ENCODE measurements at regions not wholly inside any gene's neighbourhood (a gene's known extent, or its start where the extent isn't known, plus 50 kb on each side); places are given as distances from the start of the nearest gene placed in this dataset.
A peak's percentile ranks its signal among the peaks of the same experiment; 100 is the strongest.

DNA sequence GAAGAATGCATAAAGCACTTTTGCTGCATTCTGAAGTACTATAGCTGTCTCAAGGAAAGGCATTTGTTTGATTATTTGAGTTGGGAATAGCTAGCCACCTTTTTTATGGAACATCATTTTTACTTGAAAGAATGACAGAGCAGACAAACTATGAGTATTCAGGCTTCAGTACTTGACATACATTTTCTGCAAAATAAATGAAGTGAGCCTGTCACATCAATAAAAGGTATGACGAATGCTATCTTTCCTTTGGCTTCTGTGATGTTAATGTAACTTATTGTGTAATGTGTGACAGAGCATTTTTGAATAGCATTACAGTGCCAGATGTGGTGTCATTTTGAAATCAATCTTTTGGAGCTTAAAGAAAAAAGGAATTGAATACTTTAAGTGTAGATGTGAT, 440.3 kb upstream of the ONECUT1 start:
- Histone ChIP-seq H3K4me1 (no peaks in the 10 kb centered on the region), H3K4me3 (no peak overlapping the region), H3K27ac (no peak overlapping the region), H3K4me2 (no peak overlapping the region), H3K9me3 (no peaks in the 10 kb centered on the region)
- FAIRE-seq: no peak
- TF ChIP-seq ELK1 (IDR thresholded peaks at IDR 0.05; ENCODE audit: low read depth, low read length): no peak
- no peak for TF ChIP-seq HOXA7 (CRISPR knock-in tag; IDR thresholded peaks at IDR 0.05)
- TF ChIP-seq NR3C1 (IDR thresholded peaks at IDR 0.05): no peak
- TF ChIP-seq POLR2AphosphoS2 (conservative IDR thresholded peaks at IDR 0.05; ENCODE audit: low read length): no peak
- TF ChIP-seq FOXS1 (CRISPR knock-in tag; IDR thresholded peaks at IDR 0.05): no peak
- no peak for TF ChIP-seq JUNB (IDR thresholded peaks at IDR 0.05)
- no peak for TF ChIP-seq MYC (IDR thresholded peaks at IDR 0.05; ENCODE audit: borderline replicate concordance, low read length)
- TF ChIP-seq, protein P1, sequence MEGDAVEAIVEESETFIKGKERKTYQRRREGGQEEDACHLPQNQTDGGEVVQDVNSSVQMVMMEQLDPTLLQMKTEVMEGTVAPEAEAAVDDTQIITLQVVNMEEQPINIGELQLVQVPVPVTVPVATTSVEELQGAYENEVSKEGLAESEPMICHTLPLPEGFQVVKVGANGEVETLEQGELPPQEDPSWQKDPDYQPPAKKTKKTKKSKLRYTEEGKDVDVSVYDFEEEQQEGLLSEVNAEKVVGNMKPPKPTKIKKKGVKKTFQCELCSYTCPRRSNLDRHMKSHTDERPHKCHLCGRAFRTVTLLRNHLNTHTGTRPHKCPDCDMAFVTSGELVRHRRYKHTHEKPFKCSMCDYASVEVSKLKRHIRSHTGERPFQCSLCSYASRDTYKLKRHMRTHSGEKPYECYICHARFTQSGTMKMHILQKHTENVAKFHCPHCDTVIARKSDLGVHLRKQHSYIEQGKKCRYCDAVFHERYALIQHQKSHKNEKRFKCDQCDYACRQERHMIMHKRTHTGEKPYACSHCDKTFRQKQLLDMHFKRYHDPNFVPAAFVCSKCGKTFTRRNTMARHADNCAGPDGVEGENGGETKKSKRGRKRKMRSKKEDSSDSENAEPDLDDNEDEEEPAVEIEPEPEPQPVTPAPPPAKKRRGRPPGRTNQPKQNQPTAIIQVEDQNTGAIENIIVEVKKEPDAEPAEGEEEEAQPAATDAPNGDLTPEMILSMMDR (IDR thresholded peaks at IDR 0.05): no peak
- ChIA-PET POLR2A (no interaction called here), CTCF (interaction anchor here (0.7 to 1.7 kb wide), 3 partner anchors 28 to 399 kb away, joined by 3 to 5 read pairs (median 3); no protein-coding TSS in a partner anchor)
- no peak for ATAC-seq
- 59% methylated on average over 1 of the region's 1 CpG for WGBS (ENCODE audit: missing lambda C conversion rate)
- DNase-seq (ENCODE audit: low read depth in 1 of 2, low spot score in 1 of 2): no peak

GRCh38 chr15:53226559-53226958, 436.4 kb upstream of the ONECUT1 start:
- POLR2A ChIA-PET: no interaction called here

GRCh38 chr15:53225781-53226180, 435.6 kb upstream of the ONECUT1 start:
- FAIRE-seq (peak; percentile 89), DNase-seq (ENCODE audit: low read depth in 1 of 2, low spot score in 1 of 2) (no peak), ATAC-seq (no peak)
- Histone ChIP-seq H3K4me1 (no peaks in the 10 kb centered on the region), H3K4me2 (no peak overlapping the region), H3K9me3 (no peaks in the 10 kb centered on the region), H3K4me3 (no peak overlapping the region), H3K27ac (no peak overlapping the region)
- WGBS (ENCODE audit: missing lambda C conversion rate): 41% methylated on average over 3 of the region's 3 CpGs
- CTCF ChIA-PET: no interaction called here
- POLR2A ChIA-PET: no interaction called here
- no peak for TF ChIP-seq FOSB (CRISPR knock-in tag; IDR thresholded peaks at IDR 0.05)
- no peak for TF ChIP-seq CHD2 (IDR thresholded peaks at IDR 0.05; ENCODE audit: low read length, partially characterized antibody)
- no peak for TF ChIP-seq ELK1 (IDR thresholded peaks at IDR 0.05; ENCODE audit: low read depth, low read length)
- TF ChIP-seq, protein P2, sequence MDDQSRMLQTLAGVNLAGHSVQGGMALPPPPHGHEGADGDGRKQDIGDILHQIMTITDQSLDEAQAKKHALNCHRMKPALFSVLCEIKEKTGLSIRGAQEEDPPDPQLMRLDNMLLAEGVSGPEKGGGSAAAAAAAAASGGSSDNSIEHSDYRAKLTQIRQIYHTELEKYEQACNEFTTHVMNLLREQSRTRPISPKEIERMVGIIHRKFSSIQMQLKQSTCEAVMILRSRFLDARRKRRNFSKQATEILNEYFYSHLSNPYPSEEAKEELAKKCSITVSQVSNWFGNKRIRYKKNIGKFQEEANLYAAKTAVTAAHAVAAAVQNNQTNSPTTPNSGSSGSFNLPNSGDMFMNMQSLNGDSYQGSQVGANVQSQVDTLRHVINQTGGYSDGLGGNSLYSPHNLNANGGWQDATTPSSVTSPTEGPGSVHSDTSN (IDR thresholded peaks at IDR 0.05): no peak
- TF ChIP-seq CHD4 (IDR thresholded peaks at IDR 0.05; ENCODE audit: borderline replicate concordance): no peak
- TF ChIP-seq RAD21 (conservative IDR thresholded peaks at IDR 0.05 in 1 of 2, IDR thresholded peaks at IDR 0.05 in 1 of 2): no peak

More at GRCh38 chr15:53226559-53226958, 436.4 kb upstream of the ONECUT1 start:
- CTCF ChIA-PET: no interaction called here
- no peak for ATAC-seq
- WGBS (ENCODE audit: missing lambda C conversion rate): 89% methylated on average over 2 of the region's 2 CpGs
- Histone ChIP-seq H3K4me3 (no peak overlapping the region), H3K27ac (no peak overlapping the region), H3K4me2 (no peak overlapping the region), H3K9me3 (no peaks in the 10 kb centered on the region), H3K4me1 (no peaks in the 10 kb centered on the region)
- FAIRE-seq: no peak
- no peak for DNase-seq (ENCODE audit: low read depth in 1 of 2, low spot score in 1 of 2)
- TF ChIP-seq EHF (CRISPR knock-in tag; IDR thresholded peaks at IDR 0.05): no peak
- TF ChIP-seq HOXA7 (CRISPR knock-in tag; IDR thresholded peaks at IDR 0.05): no peak
- no peak for TF ChIP-seq TFCP2L1 (CRISPR knock-in tag; IDR thresholded peaks at IDR 0.05)
- no peak for TF ChIP-seq HMGXB4 (CRISPR knock-in tag; IDR thresholded peaks at IDR 0.05; ENCODE audit: borderline replicate concordance)
- TF ChIP-seq CBX2 (IDR thresholded peaks at IDR 0.05; ENCODE audit: borderline replicate concordance, low read depth): no peak
- no peak for TF ChIP-seq JUNB (IDR thresholded peaks at IDR 0.05)
- no peak for TF ChIP-seq ELK1 (IDR thresholded peaks at IDR 0.05; ENCODE audit: low read depth, low read length)
- TF ChIP-seq HDAC2 (IDR thresholded peaks at IDR 0.05): no peak
- TF ChIP-seq POLR2A (IDR thresholded peaks at IDR 0.05; ENCODE audit: low read length): no peak
- no peak for TF ChIP-seq ESRRA (IDR thresholded peaks at IDR 0.05; ENCODE audit: borderline replicate concordance, low read length)
